GM18520 (cell line): ENCODE measurements at regions not wholly inside any gene's neighbourhood (a gene's known extent, or its start where the extent isn't known, plus 50 kb on each side); places are given as distances from the start of the nearest gene placed in this dataset.
"Not testable (repeated sequence)": the region's sequence is repeated elsewhere in the genome, so short reads cannot be mapped to it uniquely, and the experiment has no call there.

Source experiments
- ATAC-seq: cut with Tn5 transposase; IDR thresholded peaks from one replicate; pipeline ENCODE4 v1.9.1; 2021; ENCODE audit not compliant: unreplicated experiment

GRCh38 chr12:67070307-67070600 lies 198.9 kb upstream of the CAND1 start:
- ATAC-seq: no peak

GRCh38 chr12:67070604-67071003 lies 198.6 kb upstream of the CAND1 start:
- ATAC-seq: no peak

- ATAC-seq: not testable (repeated sequence)
Measured at GRCh38 chr12:67072281-67072680, 196.9 kb upstream of the CAND1 start.

GRCh38 chr12:67073336-67073735 lies 195.8 kb upstream of the CAND1 start:
- no peak for ATAC-seq

- no peak for ATAC-seq
Measured at GRCh38 chr12:67074072-67074471, 195.1 kb upstream of the CAND1 start.

GRCh38 chr12:67077617-67078016 lies 191.5 kb upstream of the CAND1 start:
- ATAC-seq: no peak

GRCh38 chr12:67078957-67079356 lies 190.2 kb upstream of the CAND1 start:
- ATAC-seq: no peak

GRCh38 chr12:67080637-67081036 lies 188.5 kb upstream of the CAND1 start:
- no peak for ATAC-seq

GRCh38 chr12:67082221-67082620 lies 186.9 kb upstream of the CAND1 start:
- ATAC-seq: no peak

GRCh38 chr12:67085699-67086098 lies 183.5 kb upstream of the CAND1 start:
- no peak for ATAC-seq

- no peak for ATAC-seq
Measured at GRCh38 chr12:67086116-67086515, 183.0 kb upstream of the CAND1 start.

GRCh38 chr12:67088401-67089118 lies 180.6 kb upstream of the CAND1 start:
- no peak for ATAC-seq

GRCh38 chr12:67091204-67091603 lies 178.0 kb upstream of the CAND1 start:
- ATAC-seq: no peak

GRCh38 chr12:67091678-67092077 lies 177.5 kb upstream of the CAND1 start:
- ATAC-seq: no peak

- ATAC-seq: not testable (repeated sequence)
Measured at GRCh38 chr12:67092934-67093333, 176.2 kb upstream of the CAND1 start.

GRCh38 chr12:67096533-67097318 lies 172.4 kb upstream of the CAND1 start:
- no peak for ATAC-seq

GRCh38 chr12:67099858-67100257 lies 169.3 kb upstream of the CAND1 start:
- no peak for ATAC-seq

GRCh38 chr12:67103521-67103920 lies 165.6 kb upstream of the CAND1 start:
- ATAC-seq: no peak

- no peak for ATAC-seq
Measured at GRCh38 chr12:67107235-67107634, 161.9 kb upstream of the CAND1 start.

- ATAC-seq: no peak
Measured at GRCh38 chr12:67107751-67108269, 161.3 kb upstream of the CAND1 start.

- ATAC-seq: not testable (repeated sequence)
Measured at GRCh38 chr12:67110345-67110744, 158.8 kb upstream of the CAND1 start.

GRCh38 chr12:67111182-67111581 lies 158.0 kb upstream of the CAND1 start:
- ATAC-seq: no peak
